Naive thymus-derived CD8-positive, alpha-beta T cell (primary cell): ENCODE measurements at regions not wholly inside any gene's neighbourhood (a gene's known extent, or its start where the extent isn't known, plus 50 kb on each side); places are given as distances from the start of the nearest gene placed in this dataset.

Source experiments
- ATAC-seq, 2 donors: fragments of 150-1000 bp; cut with Tn5 transposase in 1 of 2; sonication (Bioruptor Pico), chemical (Tn5 transposase) in 1 of 2; 1 replicate in 1 of 2; 2 replicates in 1 of 2; pipeline ENCODE4 v1.10.0; 2021; ENCODE audit warnings: mild to moderate bottlenecking in 2 of 2, moderate library complexity in 2 of 2
- POLR2A ChIA-PET: fragments of 350-600 bp; sonication (Branson Sonifier 250); formaldehyde crosslinking; loops from one replicate; lab custom pipeline; 2021; ENCODE audit warnings: antibody characterized with exemption; lab: Charles Lee
- DNase-seq, 10 donors: peaks; one replicate each; pipeline versions ENCODE4 v3.0.0 to v3.0.0-alpha.2; 2020 to 2022
- H3K27ac Mint-ChIP-seq, 10 donors: one replicate each; pipeline ENCODE4 v1.8.0; 2020 to 2022; ENCODE audit warnings: mild to moderate bottlenecking in 10 of 10, mixed read lengths in 10 of 10, moderate library complexity in 4 of 10, inconsistent platforms in 1 of 10
- H3K27me3 Mint-ChIP-seq, 5 donors: one replicate each; pipeline ENCODE4 v1.8.0; 2021 to 2022; ENCODE audit warnings: mixed read lengths in 5 of 5
- H3K36me3 Mint-ChIP-seq, 3 donors: one replicate each; pipeline ENCODE4 v1.8.0; 2020 to 2022; ENCODE audit warnings: mixed read lengths in 3 of 3, mild to moderate bottlenecking in 2 of 3, inconsistent platforms in 1 of 3
- H3K4me1 Mint-ChIP-seq, 4 donors: one replicate each; pipeline ENCODE4 v1.8.0; 2021 to 2022; ENCODE audit warnings: mixed read lengths in 4 of 4
- H3K4me3 Mint-ChIP-seq, 10 donors: one replicate each; pipeline ENCODE4 v1.8.0; 2020 to 2022; ENCODE audit warnings: mild to moderate bottlenecking in 10 of 10, mixed read lengths in 10 of 10, moderate library complexity in 6 of 10, inconsistent platforms in 1 of 10
- H3K9me3 Mint-ChIP-seq, 9 donors: one replicate each; pipeline ENCODE4 v1.8.0; 2020 to 2022; ENCODE audit warnings: mixed read lengths in 9 of 9, mild to moderate bottlenecking in 3 of 9, inconsistent platforms in 1 of 9, moderate library complexity in 1 of 9

DNA sequence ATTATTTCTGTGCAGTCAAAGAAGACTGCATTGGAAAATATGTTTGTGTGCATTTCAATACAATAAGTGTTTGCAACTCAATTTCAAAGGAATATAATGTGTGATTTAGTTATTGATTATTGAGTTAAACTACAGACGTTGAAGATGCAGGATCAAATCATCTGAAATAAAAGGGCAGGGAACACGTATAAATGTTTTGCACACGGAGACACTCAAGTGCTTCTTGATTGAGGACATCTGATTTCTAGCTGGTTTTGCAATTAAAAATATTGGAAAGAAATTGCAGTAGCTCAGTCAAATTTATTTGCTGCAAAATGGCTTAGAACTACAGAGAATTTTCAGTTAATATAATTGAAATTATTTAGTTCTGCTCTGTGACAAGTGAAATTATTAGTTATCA, 412.7 kb downstream of the UTRN start:
- peak overlapping the region in 2 of 10 donors; percentile 11 to 29 for H3K27ac Mint-ChIP-seq
- POLR2A ChIA-PET: no interaction called here

GRCh38 chr6:144702781-144703180, 417.6 kb downstream of the UTRN start:
- no peak overlapping the region for H3K4me3 Mint-ChIP-seq
- no peak for DNase-seq
- no peaks in the 10 kb centered on the region for H3K9me3 Mint-ChIP-seq
- peaks cover 0 to 4% (median 0%) of the 10 kb centered on the region in 4 donors for H3K4me1 Mint-ChIP-seq
- no peak overlapping the region for H3K27ac Mint-ChIP-seq
- peaks cover 0 to 43% (median 23%) of the 10 kb centered on the region in 3 donors for H3K36me3 Mint-ChIP-seq
- POLR2A ChIA-PET: no interaction called here
- no peaks in the 10 kb centered on the region for H3K27me3 Mint-ChIP-seq
- no peak for ATAC-seq

More for the DNA sequence above, 412.7 kb downstream of the UTRN start:
- DNase-seq (no peak), ATAC-seq (no peak)
- H3K9me3 Mint-ChIP-seq: peaks cover 0 to 1% (median 0%) of the 10 kb centered on the region in 9 donors
- no peak overlapping the region for H3K4me3 Mint-ChIP-seq
- H3K4me1 Mint-ChIP-seq: peaks cover 12 to 44% (median 31%) of the 10 kb centered on the region in 4 donors
- H3K36me3 Mint-ChIP-seq: peaks cover 0 to 19% (median 10%) of the 10 kb centered on the region in 3 donors
- H3K27me3 Mint-ChIP-seq: no peaks in the 10 kb centered on the region

- no peaks in the 10 kb centered on the region for H3K9me3 Mint-ChIP-seq
Observed at GRCh38 chr6:144710207-144710606, 425.1 kb downstream of the UTRN start.

DNA sequence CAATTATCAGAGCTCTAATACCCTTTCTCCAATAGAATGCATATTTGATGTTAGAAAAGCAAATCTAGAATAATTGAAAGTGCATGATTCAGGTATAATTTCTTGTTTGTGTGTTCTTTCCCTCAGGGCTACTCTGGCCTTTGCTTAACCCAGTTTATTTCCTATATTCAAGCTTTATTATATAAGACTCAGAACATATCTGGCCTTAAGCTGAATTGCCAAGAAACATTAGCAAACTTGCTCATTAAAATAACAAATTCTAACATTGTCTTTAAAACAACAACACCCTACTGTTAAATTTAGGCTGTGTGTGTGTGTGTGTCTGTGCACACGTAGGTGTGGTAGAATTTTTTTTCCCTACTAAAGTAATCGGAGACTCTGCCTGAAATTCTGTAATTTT, 426.5 kb downstream of the UTRN start:
- POLR2A ChIA-PET: no interaction called here
- Mint-ChIP-seq H3K4me3 (no peak overlapping the region), H3K4me1 (peaks cover 0 to 13% (median 8%) of the 10 kb centered on the region in 4 donors), H3K27me3 (no peaks in the 10 kb centered on the region), H3K27ac (no peak overlapping the region), H3K9me3 (no peaks in the 10 kb centered on the region), H3K36me3 (peaks cover 0 to 29% (median 7%) of the 10 kb centered on the region in 3 donors)
- ATAC-seq (no peak), DNase-seq (no peak)

More at GRCh38 chr6:144710207-144710606, 425.1 kb downstream of the UTRN start:
- Mint-ChIP-seq H3K4me3 (no peak overlapping the region), H3K4me1 (peaks cover 0 to 11% (median 7%) of the 10 kb centered on the region in 4 donors), H3K36me3 (peaks cover 0 to 33% (median 10%) of the 10 kb centered on the region in 3 donors), H3K27ac (no peak overlapping the region), H3K27me3 (no peaks in the 10 kb centered on the region)
- POLR2A ChIA-PET: no interaction called here
- no peak for DNase-seq
- no peak for ATAC-seq

GRCh38 chr6:144712541-144712940, 427.4 kb downstream of the UTRN start:
- ATAC-seq (no peak), DNase-seq (no peak)
- Mint-ChIP-seq H3K9me3 (no peaks in the 10 kb centered on the region), H3K4me1 (peaks cover 0 to 13% (median 9%) of the 10 kb centered on the region in 4 donors), H3K27me3 (no peaks in the 10 kb centered on the region), H3K4me3 (no peak overlapping the region), H3K27ac (no peak overlapping the region), H3K36me3 (peaks cover 0 to 23% (median 7%) of the 10 kb centered on the region in 3 donors)
- POLR2A ChIA-PET: no interaction called here

GRCh38 chr6:144714021-144714712, 429.0 kb downstream of the UTRN start:
- peak overlapping the region in 4 of 10 donors; percentile 1 to 69 (median 50) for H3K27ac Mint-ChIP-seq

DNA sequence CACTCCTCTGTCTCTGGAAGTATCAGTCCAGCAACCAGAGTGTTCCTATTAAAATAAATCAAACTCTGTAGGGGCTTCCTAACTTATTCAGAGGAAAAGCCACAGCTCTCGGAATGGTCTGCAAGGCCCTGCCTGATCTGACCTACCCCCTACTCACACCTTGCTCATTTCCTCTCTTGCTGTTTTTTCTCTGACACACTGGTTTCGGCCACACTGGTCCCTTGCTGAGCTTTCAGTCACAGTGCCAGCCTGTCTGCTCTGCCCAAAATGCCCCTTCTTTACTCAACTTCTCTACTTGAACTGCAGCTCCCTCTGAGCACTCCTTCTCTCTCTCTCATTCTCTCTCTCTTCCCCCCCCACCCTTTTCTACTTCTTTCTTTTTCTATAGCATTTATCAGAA, 430.2 kb downstream of the UTRN start:
- POLR2A ChIA-PET: no interaction called here
- H3K27ac Mint-ChIP-seq: peak overlapping the region in 5 of 10 donors; percentile 31 to 69 (median 48)
- H3K4me1 Mint-ChIP-seq: peaks cover 14 to 23% (median 19%) of the 10 kb centered on the region in 4 donors
- no peaks in the 10 kb centered on the region for H3K27me3 Mint-ChIP-seq
- peaks cover 0 to 18% (median 12%) of the 10 kb centered on the region in 3 donors for H3K36me3 Mint-ChIP-seq
- no peaks in the 10 kb centered on the region for H3K9me3 Mint-ChIP-seq
- no peak for ATAC-seq
- no peak overlapping the region for H3K4me3 Mint-ChIP-seq
- no peak for DNase-seq

More at GRCh38 chr6:144714021-144714712, 429.0 kb downstream of the UTRN start:
- Mint-ChIP-seq H3K36me3 (peaks cover 0 to 14% (median 6%) of the 10 kb centered on the region in 3 donors), H3K4me3 (no peak overlapping the region), H3K4me1 (peaks cover 5 to 15% (median 11%) of the 10 kb centered on the region in 4 donors), H3K9me3 (no peaks in the 10 kb centered on the region), H3K27me3 (no peaks in the 10 kb centered on the region)
- DNase-seq (no peak), ATAC-seq (no peak)
- POLR2A ChIA-PET: no interaction called here

DNA sequence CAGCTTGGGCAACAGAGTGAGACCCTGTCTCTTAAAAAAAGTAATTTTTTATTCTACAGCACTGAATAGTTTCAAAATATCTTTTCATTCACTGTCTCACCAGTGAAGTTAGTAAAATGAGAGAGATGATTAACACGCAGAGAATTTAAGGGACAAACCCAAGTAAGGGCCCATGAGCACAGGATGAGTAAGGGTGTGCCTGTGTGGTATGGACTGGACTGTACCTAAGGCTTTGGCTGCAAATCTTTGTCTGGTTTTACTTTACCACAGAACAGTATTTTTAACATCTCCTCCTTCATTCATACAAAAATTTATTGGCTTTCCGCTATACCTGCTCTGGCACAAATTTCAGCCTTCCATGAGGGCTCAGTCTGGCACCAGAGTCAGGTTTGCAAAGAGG, 433.3 kb downstream of the UTRN start:
- Mint-ChIP-seq H3K36me3 (peaks cover 0 to 32% (median 29%) of the 10 kb centered on the region in 3 donors), H3K9me3 (peaks cover 0 to 2% (median 0%) of the 10 kb centered on the region in 9 donors), H3K27me3 (no peaks in the 10 kb centered on the region), H3K4me1 (peaks cover 19 to 42% (median 28%) of the 10 kb centered on the region in 4 donors), H3K4me3 (no peak overlapping the region), H3K27ac (peak overlapping the region in 2 of 10 donors; percentile 0 to 75)
- ATAC-seq (no peak), DNase-seq (no peak)
- POLR2A ChIA-PET: no interaction called here

- H3K9me3 Mint-ChIP-seq: peaks cover 0 to 5% (median 0%) of the 10 kb centered on the region in 9 donors
- peaks cover 23 to 53% (median 42%) of the 10 kb centered on the region in 4 donors for H3K4me1 Mint-ChIP-seq
- DNase-seq (no peak), ATAC-seq (no peak)
- peaks cover 10 to 34% (median 33%) of the 10 kb centered on the region in 3 donors for H3K36me3 Mint-ChIP-seq
- H3K27me3 Mint-ChIP-seq: no peaks in the 10 kb centered on the region
- no peak overlapping the region for H3K4me3 Mint-ChIP-seq
- POLR2A ChIA-PET: no interaction called here
- peak overlapping the region in 3 of 10 donors; percentile 9 to 74 (median 47) for H3K27ac Mint-ChIP-seq
Observed at GRCh38 chr6:144721232-144721631, 436.1 kb downstream of the UTRN start.

DNA sequence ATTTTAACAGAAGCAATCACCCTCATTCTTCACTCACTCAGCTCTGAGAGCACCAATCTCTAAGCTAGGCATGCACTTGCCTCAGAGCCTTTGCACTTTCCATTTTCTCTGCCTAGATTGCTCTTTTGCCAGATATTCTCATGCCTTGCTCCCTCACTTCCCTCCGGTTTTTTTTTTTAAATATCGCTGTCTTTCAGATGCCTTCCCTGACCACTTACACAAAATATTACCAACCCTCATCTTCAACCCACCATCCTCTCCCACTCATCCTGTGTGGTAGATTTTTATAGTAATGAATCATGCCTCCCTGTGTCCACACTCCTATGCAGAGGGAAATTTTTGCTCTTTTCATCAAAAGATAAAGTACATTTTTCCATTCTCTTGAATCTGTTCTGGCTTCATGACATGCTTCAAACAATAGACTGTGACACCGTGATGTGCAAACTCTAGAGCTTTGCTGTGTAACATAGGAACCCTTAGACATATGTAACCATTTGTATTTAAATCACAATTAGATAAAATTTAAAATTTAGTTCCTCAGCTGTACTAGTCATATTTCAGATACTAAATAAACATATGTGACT, 437.1 kb downstream of the UTRN start:
- POLR2A ChIA-PET: no interaction called here
- H3K27ac Mint-ChIP-seq: peak overlapping the region in 5 of 10 donors; percentile 1 to 9 (median 3)
- peaks cover 29 to 61% (median 51%) of the 10 kb centered on the region in 4 donors for H3K4me1 Mint-ChIP-seq

DNA sequence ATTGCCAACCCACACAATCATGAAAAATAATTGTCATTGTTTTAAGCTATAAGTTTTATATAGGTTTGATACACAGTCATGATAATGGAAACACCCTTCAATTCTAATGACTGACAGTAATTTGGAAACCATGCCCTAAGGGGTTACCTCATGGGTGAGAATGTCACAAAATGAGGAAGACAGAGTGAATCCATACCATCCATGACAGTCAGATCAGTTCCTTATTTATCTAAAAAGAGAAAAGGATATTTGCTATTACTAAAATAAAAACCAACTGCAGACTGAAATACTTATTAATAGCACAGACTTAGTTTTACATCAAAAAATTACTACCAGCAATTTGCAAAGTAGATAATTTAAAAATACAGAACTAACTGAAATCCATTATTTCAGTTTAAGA, 437.8 kb downstream of the UTRN start:
- POLR2A ChIA-PET: no interaction called here
- H3K9me3 Mint-ChIP-seq: peaks cover 0 to 5% (median 0%) of the 10 kb centered on the region in 9 donors
- H3K36me3 Mint-ChIP-seq: peaks cover 10 to 33% (median 32%) of the 10 kb centered on the region in 3 donors
- no peak overlapping the region for H3K4me3 Mint-ChIP-seq
- H3K27ac Mint-ChIP-seq: no peak overlapping the region
- ATAC-seq (no peak), DNase-seq (no peak)
- H3K27me3 Mint-ChIP-seq: no peaks in the 10 kb centered on the region
- H3K4me1 Mint-ChIP-seq: peaks cover 30 to 64% (median 53%) of the 10 kb centered on the region in 4 donors

More for the DNA sequence above, 437.1 kb downstream of the UTRN start:
- Mint-ChIP-seq H3K27me3 (no peaks in the 10 kb centered on the region), H3K4me3 (no peak overlapping the region), H3K9me3 (peaks cover 0 to 5% (median 0%) of the 10 kb centered on the region in 9 donors), H3K36me3 (peaks cover 10 to 34% (median 33%) of the 10 kb centered on the region in 3 donors)
- DNase-seq (no peak), ATAC-seq (no peak)

GRCh38 chr6:144723431-144723830, 438.3 kb downstream of the UTRN start:
- no peak for ATAC-seq
- no peaks in the 10 kb centered on the region for H3K27me3 Mint-ChIP-seq
- peaks cover 10 to 32% (median 31%) of the 10 kb centered on the region in 3 donors for H3K36me3 Mint-ChIP-seq

GRCh38 chr6:144724818-144725217, 439.7 kb downstream of the UTRN start:
- Mint-ChIP-seq H3K36me3 (peaks cover 10 to 29% (median 25%) of the 10 kb centered on the region in 3 donors), H3K4me3 (peak overlapping the region in 1 of 10 donors; percentile 13), H3K9me3 (peaks cover 0 to 5% (median 0%) of the 10 kb centered on the region in 9 donors), H3K27me3 (no peaks in the 10 kb centered on the region), H3K27ac (peak overlapping the region in 2 of 10 donors; percentile 28 to 41), H3K4me1 (peaks cover 27 to 67% (median 53%) of the 10 kb centered on the region in 4 donors)
- POLR2A ChIA-PET: no interaction called here
- no peak for ATAC-seq
- DNase-seq: no peak

More at GRCh38 chr6:144723431-144723830, 438.3 kb downstream of the UTRN start:
- Mint-ChIP-seq H3K27ac (peak overlapping the region in 2 of 10 donors; percentile 16 to 50), H3K4me3 (no peak overlapping the region), H3K4me1 (peaks cover 30 to 64% (median 55%) of the 10 kb centered on the region in 4 donors), H3K9me3 (peaks cover 0 to 5% (median 0%) of the 10 kb centered on the region in 9 donors)
- POLR2A ChIA-PET: no interaction called here
- DNase-seq: no peak
